Activated T-helper 2 cell treated with anti-CD3 and anti-CD28 coated beads, Interferon-gamma antibody, Interleukin-2, Interleukin-4, amounts not matched to agents 10 μg/mL and 5 μg/mL and 100 μg/mL, durations not matched to agents 14 hours and 24 hours and 36 hours (primary cell): ENCODE measurements at regions not wholly inside any gene's neighbourhood (a gene's known extent, or its start where the extent isn't known, plus 50 kb on each side); places are given as distances from the start of the nearest gene placed in this dataset.
"Not testable (repeated sequence)": the region's sequence is repeated elsewhere in the genome, so short reads cannot be mapped to it uniquely, and the experiment has no call there.

Experiments
- DNase-seq: peaks from one replicate; pipeline ENCODE4 v3.0.0; 2021; ENCODE audit warnings: low spot score
- H3K27ac Mint-ChIP-seq: one replicate; pipeline ENCODE4 v1.8.0; 2021; ENCODE audit warnings: mixed read lengths
- H3K27me3 Mint-ChIP-seq: one replicate; pipeline ENCODE4 v1.8.0; 2021; ENCODE audit warnings: low read depth, mixed read lengths
- H3K36me3 Mint-ChIP-seq: one replicate; pipeline ENCODE4 v1.8.0; 2021; ENCODE audit warnings: low read depth, mixed read lengths
- H3K4me1 Mint-ChIP-seq: one replicate; pipeline ENCODE4 v1.8.0; 2021; ENCODE audit warnings: low read depth, mixed read lengths
- H3K4me3 Mint-ChIP-seq: one replicate; pipeline ENCODE4 v1.8.0; 2021; ENCODE audit warnings: low read depth, mild to moderate bottlenecking, moderate library complexity, mixed read lengths
- H3K9me3 Mint-ChIP-seq: one replicate; pipeline ENCODE4 v1.8.0; 2021; ENCODE audit warnings: mixed read lengths
- intact Hi-C: fragments of 100-400 bp; cut with micrococcal nuclease; formaldehyde crosslinking; loops from one replicate; pipeline ENCODE4 v1.15.1; 2023

- intact Hi-C loops, DNase-seq, H3K4me1 Mint-ChIP-seq, H3K4me3 Mint-ChIP-seq, H3K27ac Mint-ChIP-seq, H3K36me3 Mint-ChIP-seq, H3K27me3 Mint-ChIP-seq: not testable (repeated sequence)
- peaks cover 83% of the 10 kb centered on the region for H3K9me3 Mint-ChIP-seq
Observed at GRCh38 chr22:11037814-11038213, 4490.2 kb upstream of the OR11H1 start.

- DNase-seq, intact Hi-C loops, H3K27ac Mint-ChIP-seq, H3K27me3 Mint-ChIP-seq, H3K4me1 Mint-ChIP-seq, H3K36me3 Mint-ChIP-seq, H3K4me3 Mint-ChIP-seq: not testable (repeated sequence)
- H3K9me3 Mint-ChIP-seq, result peaks cover 87% of the 10 kb centered on the region
Observed at GRCh38 chr22:11038786-11039185, 4489.2 kb upstream of the OR11H1 start.

GRCh38 chr22:11041416-11041815 is 4486.6 kb upstream of the OR11H1 start:
- not testable (repeated sequence) for H3K36me3 Mint-ChIP-seq
- H3K9me3 Mint-ChIP-seq, result peaks cover 68% of the 10 kb centered on the region

GRCh38 chr22:11042116-11042515 is 4485.9 kb upstream of the OR11H1 start:
- Mint-ChIP-seq H3K27me3 (no peaks in the 10 kb centered on the region), H3K4me3 (no peak overlapping the region), H3K27ac (no peak overlapping the region), H3K4me1 (no peaks in the 10 kb centered on the region), H3K9me3 (peaks cover 64% of the 10 kb centered on the region), H3K36me3 (peaks cover 3% of the 10 kb centered on the region)
- intact Hi-C loops, result no loop called here
- DNase-seq, result no peak

More at GRCh38 chr22:11041416-11041815, 4486.6 kb upstream of the OR11H1 start:
- H3K4me3 Mint-ChIP-seq, H3K27ac Mint-ChIP-seq, intact Hi-C loops, H3K4me1 Mint-ChIP-seq, H3K27me3 Mint-ChIP-seq, DNase-seq: not testable (repeated sequence)

- H3K27ac Mint-ChIP-seq, H3K4me1 Mint-ChIP-seq, H3K4me3 Mint-ChIP-seq, DNase-seq, H3K36me3 Mint-ChIP-seq, H3K27me3 Mint-ChIP-seq, intact Hi-C loops: not testable (repeated sequence)
- peaks cover 54% of the 10 kb centered on the region for H3K9me3 Mint-ChIP-seq
Observed at GRCh38 chr22:11043289-11043688, 4484.7 kb upstream of the OR11H1 start.

- H3K27ac Mint-ChIP-seq, H3K27me3 Mint-ChIP-seq, DNase-seq, intact Hi-C loops, H3K36me3 Mint-ChIP-seq, H3K4me1 Mint-ChIP-seq, H3K4me3 Mint-ChIP-seq: not testable (repeated sequence)
- H3K9me3 Mint-ChIP-seq, result peaks cover 25% of the 10 kb centered on the region
Observed at GRCh38 chr22:11048884-11049283, 4479.1 kb upstream of the OR11H1 start.

- H3K9me3 Mint-ChIP-seq, result peaks cover 39% of the 10 kb centered on the region
- H3K27me3 Mint-ChIP-seq, H3K4me3 Mint-ChIP-seq, intact Hi-C loops, H3K4me1 Mint-ChIP-seq, DNase-seq, H3K36me3 Mint-ChIP-seq, H3K27ac Mint-ChIP-seq: not testable (repeated sequence)
Observed at GRCh38 chr22:11050226-11050625, 4477.8 kb upstream of the OR11H1 start.

GRCh38 chr22:11051401-11052112 is 4476.4 kb upstream of the OR11H1 start:
- peaks cover 49% of the 10 kb centered on the region for H3K9me3 Mint-ChIP-seq
- H3K27ac Mint-ChIP-seq, intact Hi-C loops, DNase-seq, H3K27me3 Mint-ChIP-seq, H3K4me3 Mint-ChIP-seq, H3K4me1 Mint-ChIP-seq: not testable (repeated sequence)
- peaks cover 11% of the 10 kb centered on the region for H3K36me3 Mint-ChIP-seq

- intact Hi-C loops, H3K27me3 Mint-ChIP-seq: not testable (repeated sequence)
Observed at GRCh38 chr22:11053403-11054344, 4474.3 kb upstream of the OR11H1 start.

GRCh38 chr22:11054681-11055080 is 4473.3 kb upstream of the OR11H1 start:
- H3K27me3 Mint-ChIP-seq, H3K4me3 Mint-ChIP-seq, DNase-seq, H3K27ac Mint-ChIP-seq, H3K4me1 Mint-ChIP-seq, intact Hi-C loops: not testable (repeated sequence)
- H3K9me3 Mint-ChIP-seq, result peaks cover 54% of the 10 kb centered on the region
- peaks cover 13% of the 10 kb centered on the region for H3K36me3 Mint-ChIP-seq

More at GRCh38 chr22:11053403-11054344, 4474.3 kb upstream of the OR11H1 start:
- H3K9me3 Mint-ChIP-seq, result peaks cover 56% of the 10 kb centered on the region
- H3K4me3 Mint-ChIP-seq, DNase-seq, H3K27ac Mint-ChIP-seq, H3K4me1 Mint-ChIP-seq: not testable (repeated sequence)
- peaks cover 18% of the 10 kb centered on the region for H3K36me3 Mint-ChIP-seq

- Mint-ChIP-seq H3K9me3 (peaks cover 58% of the 10 kb centered on the region), H3K36me3 (peaks cover 13% of the 10 kb centered on the region)
- H3K4me3 Mint-ChIP-seq, H3K27me3 Mint-ChIP-seq, intact Hi-C loops, H3K4me1 Mint-ChIP-seq, H3K27ac Mint-ChIP-seq, DNase-seq: not testable (repeated sequence)
Observed at GRCh38 chr22:11055176-11055575, 4472.8 kb upstream of the OR11H1 start.

- H3K27ac Mint-ChIP-seq, H3K4me1 Mint-ChIP-seq, intact Hi-C loops, DNase-seq, H3K4me3 Mint-ChIP-seq, H3K27me3 Mint-ChIP-seq: not testable (repeated sequence)
- Mint-ChIP-seq H3K36me3 (peaks cover 13% of the 10 kb centered on the region), H3K9me3 (peaks cover 79% of the 10 kb centered on the region)
Observed at GRCh38 chr22:11057955-11058547, 4469.9 kb upstream of the OR11H1 start.

GRCh38 chr22:11059129-11059528 is 4468.9 kb upstream of the OR11H1 start:
- intact Hi-C loops, DNase-seq, H3K27ac Mint-ChIP-seq, H3K4me1 Mint-ChIP-seq, H3K4me3 Mint-ChIP-seq, H3K27me3 Mint-ChIP-seq: not testable (repeated sequence)
- Mint-ChIP-seq H3K36me3 (peaks cover 11% of the 10 kb centered on the region), H3K9me3 (peaks cover 83% of the 10 kb centered on the region)
